Transverse colon (tissue), 4 donors: ENCODE measurements at regions not wholly inside any gene's neighbourhood (a gene's known extent, or its start where the extent isn't known, plus 50 kb on each side); places are given as distances from the start of the nearest gene placed in this dataset.

Source experiments
- DNase-seq: peaks from one replicate; pipeline ENCODE4 v3.0.0-alpha.2; 2019
- H3K27ac ChIP-seq, 4 donors: fragments of 200-600 bp; sonication (generic); 2 replicates each; pipeline ENCODE4 v1.5.1; 2016 to 2018; ENCODE audit warnings: inconsistent platforms in 4 of 4
- H3K27me3 ChIP-seq: fragments of 200-600 bp; sonication (generic); 2 replicates; pipeline ENCODE4 v1.5.1; 2017; ENCODE audit warnings: inconsistent platforms
- H3K36me3 ChIP-seq, 4 donors: fragments of 200-600 bp; sonication (generic); 2 replicates each; pipeline ENCODE4 v1.5.1; 2017 to 2019; ENCODE audit warnings: inconsistent platforms in 4 of 4
- H3K4me1 ChIP-seq, 4 donors: fragments of 200-600 bp; sonication (generic); 2 replicates each; pipeline ENCODE4 v1.5.1; 2017 to 2020; ENCODE audit warnings: inconsistent platforms in 4 of 4
- H3K4me3 ChIP-seq, 4 donors: fragments of 200-600 bp; sonication (generic); 1 replicate in 1 of 4; 2 replicates in 3 of 4; pipeline versions ENCODE4 v1.5.1 to v1.6.1; 2017 to 2019; ENCODE audit warnings: inconsistent platforms in 4 of 4
- H3K9me3 ChIP-seq, 2 donors: fragments of 200-600 bp; sonication (generic); 2 replicates each; pipeline ENCODE4 v1.5.1; 2017 to 2019; ENCODE audit warnings: inconsistent platforms in 2 of 2
- CTCF ChIP-seq, 5 experiments: fragments of 200-600 bp in 3 of 5; fragments of 450-650 bp in 2 of 5; sonication (generic) in 3 of 5; IDR thresholded peaks; 1 replicate in 2 of 5; 2 replicates in 3 of 5; pipeline ENCODE4 v1.5.1; 2016 to 2017; ENCODE audit warnings: antibody characterized with exemption in 5 of 5, inconsistent platforms in 3 of 5, mild to moderate bottlenecking in 2 of 5, moderate library complexity in 1 of 5
- EP300 ChIP-seq: sonication (generic); formaldehyde crosslinking; IDR thresholded peaks from one replicate; pipeline ENCODE4 v1.6.1; 2017; ENCODE audit warnings: antibody characterized with exemption, low read depth
- POLR2A ChIP-seq: fragments of 450-650 bp; IDR thresholded peaks from one replicate; pipeline ENCODE4 v1.6.1; 2016; ENCODE audit warnings: antibody characterized with exemption, mild to moderate bottlenecking, moderate library complexity
- POLR2AphosphoS5 ChIP-seq, 3 donors: sonication (generic); formaldehyde crosslinking; IDR thresholded peaks; one replicate each; pipeline ENCODE4 v1.6.1; 2016; ENCODE audit warnings: antibody characterized with exemption in 3 of 3
- WGBS, 2 donors: methylation state at CpG; one replicate each; pipeline ENCODE4 v1.1.5; 2018; ENCODE audit warnings: low coverage in 1 of 2; 5-methylcytosine and 5-hydroxymethylcytosine counted together
- in situ Hi-C, 4 donors: fragments of 200-750 bp; cut with MboI; loops; one replicate each; pipeline versions ENCODE4 v1.15.0 to v1.15.1; 2017; ENCODE audit warnings: low sequenced_read_pairs in 3 of 4, low pct_ligation_motif_present in 1 of 4, low pct_unique_long_range_greater_than_20kb in 1 of 4
- intact Hi-C: fragments of 100-400 bp; cut with DNase I; formaldehyde crosslinking; loops from one replicate; pipeline ENCODE4 v1.15.1; 2023; ENCODE audit warnings: low total_unique reads

DNA sequence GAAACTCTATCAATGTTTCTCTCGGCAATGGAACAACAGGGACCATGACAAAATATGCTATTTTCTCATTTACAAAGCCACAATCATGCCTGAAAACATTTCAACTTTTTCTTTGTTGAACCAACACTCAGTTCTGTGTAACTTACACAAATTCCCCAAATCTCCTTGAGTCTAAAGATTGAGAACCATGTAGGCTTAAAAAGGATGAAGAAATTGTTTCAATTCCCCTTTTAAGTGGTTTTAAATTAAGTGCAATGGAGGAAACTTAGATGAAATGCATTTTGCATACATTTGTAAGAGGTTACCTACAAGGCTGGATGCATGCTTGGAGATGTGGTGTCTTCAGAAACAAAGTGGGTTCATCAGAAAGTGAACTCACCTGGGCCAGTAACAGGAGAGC, 566.4 kb upstream of the CDH11 start:
- peaks cover 0 to 4% of the 10 kb centered on the region in 2 donors for H3K9me3 ChIP-seq
- no peaks in the 10 kb centered on the region for H3K4me1 ChIP-seq
- no peaks in the 10 kb centered on the region for H3K36me3 ChIP-seq
- DNase-seq, result no peak
- H3K27ac ChIP-seq, result no peak overlapping the region
- H3K4me3 ChIP-seq, result no peak overlapping the region
- 80 to 88% methylated on average over 1 of the region's 1 CpG for WGBS, 2 donors
- in situ Hi-C loops (no loop called here), intact Hi-C loops (no loop called here)
- H3K27me3 ChIP-seq, result no peaks in the 10 kb centered on the region
- TF ChIP-seq EP300, result no peak
- no peak for TF ChIP-seq POLR2AphosphoS5 (IDR thresholded peaks at IDR 0.05)
- TF ChIP-seq CTCF (IDR thresholded peaks at IDR 0.05), result no peak
- TF ChIP-seq POLR2A, result no peak

DNA sequence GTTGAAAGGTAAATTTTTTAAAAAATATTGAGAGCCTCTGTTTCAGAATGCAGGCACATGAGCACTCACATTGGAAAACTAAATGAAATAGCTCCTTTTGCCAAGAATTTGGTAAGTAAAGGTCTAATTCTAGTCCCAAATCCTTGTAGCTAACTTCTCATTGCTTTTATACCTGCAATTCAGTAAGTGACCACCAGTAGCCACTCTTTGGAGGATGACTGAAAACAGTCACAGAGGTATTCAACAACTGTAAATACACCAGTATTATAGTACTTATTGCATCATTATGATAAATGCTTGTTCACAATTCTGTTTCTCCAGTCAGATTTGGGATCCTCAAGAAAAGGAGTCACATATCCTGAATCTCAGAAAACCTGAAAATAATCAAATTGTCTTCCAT, 562.4 kb upstream of the CDH11 start:
- Histone ChIP-seq H3K27me3 (no peaks in the 10 kb centered on the region), H3K36me3 (no peaks in the 10 kb centered on the region), H3K4me3 (no peak overlapping the region), H3K27ac (no peak overlapping the region), H3K4me1 (no peaks in the 10 kb centered on the region), H3K9me3 (peaks cover 0 to 4% of the 10 kb centered on the region in 2 donors)
- DNase-seq, result no peak
- in situ Hi-C loops (no loop called here), intact Hi-C loops (no loop called here)
- TF ChIP-seq POLR2AphosphoS5 (IDR thresholded peaks at IDR 0.05) (no peak), POLR2A (no peak), EP300 (no peak), CTCF (IDR thresholded peaks at IDR 0.05) (no peak)

- WGBS, 2 donors, result 61% methylated on average over 4 of the region's 4 CpGs; no CpG with 5 or more reads in 1 of the 2 donors
- Histone ChIP-seq H3K36me3 (no peaks in the 10 kb centered on the region), H3K4me1 (no peaks in the 10 kb centered on the region), H3K4me3 (no peak overlapping the region), H3K27ac (no peak overlapping the region), H3K27me3 (no peaks in the 10 kb centered on the region), H3K9me3 (peaks cover 0 to 4% of the 10 kb centered on the region in 2 donors)
- in situ Hi-C loops (no loop called here), intact Hi-C loops (no loop called here)
- TF ChIP-seq POLR2A, result no peak
- no peak for TF ChIP-seq EP300
- no peak for TF ChIP-seq CTCF (IDR thresholded peaks at IDR 0.05)
- DNase-seq, result no peak
Observed at GRCh38 chr16:65681406-65681805, 559.5 kb upstream of the CDH11 start.

GRCh38 chr16:65679785-65680184, 557.9 kb upstream of the CDH11 start:
- no peak overlapping the region for H3K27ac ChIP-seq
- H3K4me1 ChIP-seq, result no peaks in the 10 kb centered on the region
- peaks cover 0 to 4% of the 10 kb centered on the region in 2 donors for H3K9me3 ChIP-seq
- no peak for DNase-seq
- intact Hi-C loops, result no loop called here
- H3K4me3 ChIP-seq, result no peak overlapping the region
- no peaks in the 10 kb centered on the region for H3K36me3 ChIP-seq
- in situ Hi-C loops, result no loop called here
- 81 to 90% methylated on average over 2 to 5 of the region's 5 CpGs for WGBS, 2 donors
- no peaks in the 10 kb centered on the region for H3K27me3 ChIP-seq
- TF ChIP-seq POLR2A (no peak), CTCF (IDR thresholded peaks at IDR 0.05) (no peak), POLR2AphosphoS5 (IDR thresholded peaks at IDR 0.05) (no peak), EP300 (no peak)
